Liver (tissue), 3 donors: ENCODE measurements at regions not wholly inside any gene's neighbourhood (a gene's known extent, or its start where the extent isn't known, plus 50 kb on each side); places are given as distances from the start of the nearest gene placed in this dataset.

Experiments
- ATF3 ChIP-seq: IDR thresholded peaks from 2 replicates; pipeline ENCODE4 v1.6.1; 2016; ENCODE audit warnings: antibody characterized with exemption
- CTCF ChIP-seq: fragments of 150-350 bp; IDR thresholded peaks from 2 replicates; pipeline ENCODE4 v1.5.1; 2017; ENCODE audit warnings: improper control_type of control experiment, low read depth, low read length; ENCODE audit not compliant: missing input control
- EGR1 ChIP-seq, 2 donors: IDR thresholded peaks; 2 replicates each; pipeline ENCODE4 v1.6.1; 2016 to 2018; ENCODE audit warnings: antibody characterized with exemption in 2 of 2, low read depth in 2 of 2
- FOXA1 ChIP-seq: IDR thresholded peaks from 2 replicates; pipeline ENCODE4 v1.6.1; 2016; ENCODE audit warnings: antibody characterized with exemption
- GABPA ChIP-seq, 2 donors: IDR thresholded peaks in 1 of 2; conservative IDR thresholded peaks in 1 of 2; 2 replicates each; pipeline ENCODE4 v1.6.1; 2016; ENCODE audit warnings: antibody characterized with exemption in 2 of 2, mild to moderate bottlenecking in 1 of 2, moderate library complexity in 1 of 2
- JUND ChIP-seq, 2 donors: IDR thresholded peaks; 2 replicates each; pipeline ENCODE4 v1.6.1; 2016; ENCODE audit warnings: antibody characterized with exemption in 2 of 2
- REST ChIP-seq: IDR thresholded peaks from 2 replicates; pipeline ENCODE4 v1.6.1; 2016; ENCODE audit warnings: antibody characterized with exemption, mild to moderate bottlenecking
- SP1 ChIP-seq: IDR thresholded peaks from 2 replicates; pipeline ENCODE4 v1.6.1; 2018; ENCODE audit warnings: antibody characterized with exemption, mild to moderate bottlenecking
- TAF1 ChIP-seq: conservative IDR thresholded peaks from 2 replicates; pipeline ENCODE4 v1.6.1; 2016; ENCODE audit warnings: antibody characterized with exemption, mild to moderate bottlenecking
- TF ChIP-seq, protein P1 (sequence below): IDR thresholded peaks from 2 replicates; pipeline ENCODE4 v1.6.1; 2016; ENCODE audit warnings: antibody characterized with exemption
- TF ChIP-seq, protein P2 (sequence below): IDR thresholded peaks from 2 replicates; pipeline ENCODE4 v1.6.1; 2016; ENCODE audit warnings: antibody characterized with exemption
- donor health status: healthy.
- donor health status: healthy.

DNA sequence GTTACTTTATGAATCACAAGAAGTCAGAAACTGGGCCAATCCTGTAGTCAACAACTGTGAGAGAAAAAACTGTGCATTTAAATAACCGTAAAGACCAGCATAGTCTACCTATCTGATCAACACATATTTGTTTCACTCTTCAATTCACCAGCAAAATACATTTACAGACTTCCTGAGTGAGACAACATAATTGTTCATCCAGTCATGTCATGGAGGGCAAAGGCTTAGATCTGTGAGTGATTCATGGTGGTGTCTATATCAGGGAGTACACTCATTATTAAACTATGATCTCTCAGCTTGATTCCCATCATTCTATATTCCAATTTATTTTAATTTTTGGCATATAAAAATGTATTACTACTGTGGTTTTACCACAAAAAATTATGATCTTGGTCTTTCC is 694.6 kb downstream of the DNAH5 start:
- no peak for TF ChIP-seq JUND (IDR thresholded peaks at IDR 0.05)
- TF ChIP-seq CTCF: no peak
- no peak for TF ChIP-seq GABPA (IDR thresholded peaks at IDR 0.05 in 1 of 2, conservative IDR thresholded peaks at IDR 0.05 in 1 of 2)
- no peak for TF ChIP-seq SP1
- TF ChIP-seq EGR1 (IDR thresholded peaks at IDR 0.05; ENCODE audit: low read depth in 2 of 2): no peak
- no peak for TF ChIP-seq REST
- TF ChIP-seq FOXA1: no peak
- TF ChIP-seq ATF3: no peak
- TF ChIP-seq, protein P1, sequence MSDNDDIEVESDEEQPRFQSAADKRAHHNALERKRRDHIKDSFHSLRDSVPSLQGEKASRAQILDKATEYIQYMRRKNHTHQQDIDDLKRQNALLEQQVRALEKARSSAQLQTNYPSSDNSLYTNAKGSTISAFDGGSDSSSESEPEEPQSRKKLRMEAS: no peak
- no peak for TF ChIP-seq TAF1
- TF ChIP-seq, protein P2, sequence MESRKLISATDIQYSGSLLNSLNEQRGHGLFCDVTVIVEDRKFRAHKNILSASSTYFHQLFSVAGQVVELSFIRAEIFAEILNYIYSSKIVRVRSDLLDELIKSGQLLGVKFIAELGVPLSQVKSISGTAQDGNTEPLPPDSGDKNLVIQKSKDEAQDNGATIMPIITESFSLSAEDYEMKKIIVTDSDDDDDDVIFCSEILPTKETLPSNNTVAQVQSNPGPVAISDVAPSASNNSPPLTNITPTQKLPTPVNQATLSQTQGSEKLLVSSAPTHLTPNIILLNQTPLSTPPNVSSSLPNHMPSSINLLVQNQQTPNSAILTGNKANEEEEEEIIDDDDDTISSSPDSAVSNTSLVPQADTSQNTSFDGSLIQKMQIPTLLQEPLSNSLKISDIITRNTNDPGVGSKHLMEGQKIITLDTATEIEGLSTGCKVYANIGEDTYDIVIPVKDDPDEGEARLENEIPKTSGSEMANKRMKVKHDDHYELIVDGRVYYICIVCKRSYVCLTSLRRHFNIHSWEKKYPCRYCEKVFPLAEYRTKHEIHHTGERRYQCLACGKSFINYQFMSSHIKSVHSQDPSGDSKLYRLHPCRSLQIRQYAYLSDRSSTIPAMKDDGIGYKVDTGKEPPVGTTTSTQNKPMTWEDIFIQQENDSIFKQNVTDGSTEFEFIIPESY: no peak
